Stimulated activated CD8-positive, alpha-beta memory T cell treated with anti-CD3 and anti-CD28 coated beads, Interleukin-4, amount 100 ng/mL, for 4 hours (primary cell): ENCODE measurements at regions not wholly inside any gene's neighbourhood (a gene's known extent, or its start where the extent isn't known, plus 50 kb on each side); places are given as distances from the start of the nearest gene placed in this dataset.

Source experiments
- DNase-seq, 2 donors: peaks; one replicate each; pipeline ENCODE4 v3.0.0-alpha.2; 2020; ENCODE audit warnings: low read depth in 2 of 2, low spot score in 1 of 2

GRCh38 chr17:56737421-56738161 is 96.1 kb downstream of the C17orf67 start:
- DNase-seq, result peak in 1 of 2 donors; percentile 1

GRCh38 chr17:56739376-56739775 is 94.3 kb downstream of the C17orf67 start:
- DNase-seq, result no peak

GRCh38 chr17:56739776-56740175 is 93.9 kb downstream of the C17orf67 start:
- no peak for DNase-seq

GRCh38 chr17:56740481-56740880 is 93.2 kb downstream of the C17orf67 start:
- no peak for DNase-seq
